GM23338 (cell line): ENCODE measurements at regions not wholly inside any gene's neighbourhood (a gene's known extent, or its start where the extent isn't known, plus 50 kb on each side); places are given as distances from the start of the nearest gene placed in this dataset.

Experiments
- ATAC-seq: fragments of 200-7000 bp; cut with Tn5 transposase; 3 replicates; pipeline ENCODE4 v1.9.1; 2020
- DNase-seq: peaks from one replicate; pipeline ENCODE4 v3.0.0-alpha.2; 2015; ENCODE audit warnings: low spot score
- H2AFZ ChIP-seq: fragments of 200-600 bp; sonication (generic); 2 replicates; pipeline ENCODE4 v1.8.0; 2016; ENCODE audit warnings: antibody characterized with exemption, mild to moderate bottlenecking, moderate library complexity
- H3F3A ChIP-seq: fragments of 200-600 bp; sonication (generic); replicated peaks from 2 replicates; pipeline ENCODE4 v1.8.0; 2017; ENCODE audit warnings: antibody characterized with exemption, mixed run types, low read depth
- H3K27ac ChIP-seq: fragments of 200-600 bp; sonication (generic); 2 replicates; pipeline ENCODE4 v1.6.1; 2016; ENCODE audit warnings: low read depth
- H3K27me3 ChIP-seq: fragments of 200-600 bp; sonication (generic); 2 replicates; pipeline ENCODE4 v1.8.0; 2016; ENCODE audit warnings: mild to moderate bottlenecking, mixed run types, moderate library complexity; ENCODE audit not compliant: insufficient read depth
- H3K36me3 ChIP-seq: fragments of 200-600 bp; sonication (generic); 2 replicates; pipeline ENCODE4 v1.8.0; 2016; ENCODE audit warnings: mild to moderate bottlenecking; ENCODE audit not compliant: insufficient read depth
- H3K4me1 ChIP-seq: fragments of 200-600 bp; sonication (generic); 2 replicates; pipeline ENCODE4 v1.8.0; 2016; ENCODE audit warnings: mild to moderate bottlenecking, moderate library complexity; ENCODE audit not compliant: insufficient read depth
- H3K4me2 ChIP-seq: fragments of 200-600 bp; sonication (generic); 2 replicates; pipeline ENCODE4 v1.7.1; 2017; ENCODE audit warnings: mixed run types
- H3K4me3 ChIP-seq: fragments of 200-600 bp; sonication (generic); 2 replicates; pipeline ENCODE4 v1.6.1; 2016; ENCODE audit warnings: mixed run types
- H3K79me2 ChIP-seq: fragments of 200-600 bp; sonication (generic); replicated peaks from 2 replicates; pipeline ENCODE4 v1.8.0; 2017; ENCODE audit warnings: mild to moderate bottlenecking; ENCODE audit not compliant: insufficient read depth
- H3K9me2 ChIP-seq: fragments of 200-600 bp; sonication (generic); 2 replicates; pipeline ENCODE4 v1.8.0; 2017; ENCODE audit not compliant: insufficient read depth
- H4K20me1 ChIP-seq: fragments of 200-600 bp; sonication (generic); replicated peaks from 2 replicates; pipeline ENCODE4 v1.8.0; 2017; ENCODE audit warnings: mild to moderate bottlenecking; ENCODE audit not compliant: insufficient read depth
- H3K27ac Mint-ChIP-seq: 2 replicates; pipeline ENCODE4 v1.8.0; 2020; ENCODE audit warnings: inconsistent platforms, mild to moderate bottlenecking, moderate library complexity, mixed read lengths
- H3K27me3 Mint-ChIP-seq: 3 replicates; pipeline ENCODE4 v1.8.0; 2022; ENCODE audit warnings: low read depth, mild to moderate bottlenecking, moderate library complexity, mixed read lengths, inconsistent platforms; ENCODE audit not compliant: insufficient read depth, poor library complexity
- H3K36me3 Mint-ChIP-seq: 3 replicates; pipeline ENCODE4 v1.8.0; 2021; ENCODE audit warnings: low read depth, mild to moderate bottlenecking, inconsistent platforms, moderate library complexity, mixed read lengths
- H3K4me1 Mint-ChIP-seq: 3 replicates; pipeline ENCODE4 v1.8.0; 2020; ENCODE audit warnings: mild to moderate bottlenecking, inconsistent platforms, mixed read lengths
- H3K4me3 Mint-ChIP-seq: 3 replicates; pipeline ENCODE4 v1.8.0; 2021; ENCODE audit warnings: moderate library complexity, mild to moderate bottlenecking, inconsistent platforms, mixed read lengths
- H3K9me3 Mint-ChIP-seq: 3 replicates; pipeline ENCODE4 v1.8.0; 2020; ENCODE audit warnings: moderate library complexity, mild to moderate bottlenecking, inconsistent platforms, mixed read lengths
- CREB1 ChIP-seq: fragments of 250-450 bp; sonication (Bioruptor Pico); IDR thresholded peaks from 2 replicates; pipeline ENCODE4 v1.5.0; 2020; ENCODE audit warnings: low read depth, mild to moderate bottlenecking, moderate library complexity
- EZH2phosphoT487 ChIP-seq: fragments of 200-600 bp; sonication (generic); IDR thresholded peaks from one replicate; pipeline ENCODE4 v1.8.1; 2018; ENCODE audit warnings: antibody characterized with exemption; ENCODE audit not compliant: unreplicated experiment
- NANOG ChIP-seq: IDR thresholded peaks from 2 replicates; pipeline ENCODE4 v1.6.1; 2016; ENCODE audit warnings: antibody characterized with exemption, borderline replicate concordance
- POLR2AphosphoS5 ChIP-seq: IDR thresholded peaks from 2 replicates; pipeline ENCODE4 v1.6.1; 2016; ENCODE audit warnings: antibody characterized with exemption, low read depth
- ZNF331 ChIP-seq: fragments of 250-450 bp; sonication (Bioruptor Pico); IDR thresholded peaks from 2 replicates; pipeline ENCODE4 v1.5.0; 2020; ENCODE audit warnings: low read depth, mild to moderate bottlenecking, moderate library complexity
- ZNF462 ChIP-seq: fragments of 250-450 bp; sonication (Bioruptor Pico); IDR thresholded peaks from 2 replicates; pipeline ENCODE4 v1.5.0; 2020; ENCODE audit warnings: mild to moderate bottlenecking, moderate library complexity

GRCh38 chr12:46963191-46963590 lies 116.2 kb upstream of the PCED1B start (continued):
- no peak for TF ChIP-seq ZNF331 (CRISPR knock-in tag)
- no peak for TF ChIP-seq CREB1 (CRISPR knock-in tag)
- TF ChIP-seq POLR2AphosphoS5: no peak
- no peak for TF ChIP-seq NANOG
- TF ChIP-seq ZNF462 (CRISPR knock-in tag): no peak

- no peak overlapping the region for H3K27ac ChIP-seq
- H2AFZ ChIP-seq: no peak overlapping the region
- no peaks in the 10 kb centered on the region for H3K9me2 ChIP-seq
- H3K4me1 Mint-ChIP-seq: peaks cover 18% of the 10 kb centered on the region
- H3K4me3 ChIP-seq: no peak overlapping the region
- peaks cover 12% of the 10 kb centered on the region; the same call in 1 of the 2 replicates for H3K4me1 ChIP-seq
- H3K36me3 Mint-ChIP-seq: no peaks in the 10 kb centered on the region
- ATAC-seq: peak; percentile 96
- H3K79me2 ChIP-seq: no peaks in the 10 kb centered on the region
- H3F3A ChIP-seq: no peaks in the 10 kb centered on the region
- no peaks in the 10 kb centered on the region for H3K36me3 ChIP-seq
- peaks cover 3% of the 10 kb centered on the region for H3K27me3 Mint-ChIP-seq
- H3K4me3 Mint-ChIP-seq: no peak overlapping the region
- H4K20me1 ChIP-seq: no peaks in the 10 kb centered on the region
- TF ChIP-seq CREB1 (CRISPR knock-in tag) (no peak), POLR2AphosphoS5 (no peak), ZNF331 (CRISPR knock-in tag) (no peak), EZH2phosphoT487 (no peak), ZNF462 (CRISPR knock-in tag) (0 out of 2 replicates have a peak, but pooled peaks have one; percentile 45)
- peak overlapping the region; percentile 6 for H3K4me2 ChIP-seq
- peak; percentile 87 for DNase-seq
- H3K27ac Mint-ChIP-seq: no peak overlapping the region
- no peaks in the 10 kb centered on the region for H3K27me3 ChIP-seq
- H3K9me3 Mint-ChIP-seq: no peaks in the 10 kb centered on the region
These were observed 115.1 kb upstream of the PCED1B start for GRCh38 chr12:46963977-46964971.
